ENCODE measurements at regions not wholly inside any gene's neighbourhood (a gene's known extent, or its start where the extent isn't known, plus 50 kb on each side); places are given as distances from the start of the nearest gene placed in this dataset.
"Not testable (repeated sequence)": the region's sequence is repeated elsewhere in the genome, so short reads cannot be mapped to it uniquely, and the experiment has no call there.

- no peak for TF ChIP-seq CTCF (IDR thresholded peaks at IDR 0.05; ENCODE audit: control insufficient read depth, extremely low read depth, insufficient read depth)
- H3K4me3 ChIP-seq (ENCODE audit: low read depth, low read length) = no peak overlapping the region
- DNase-seq (ENCODE audit: low read depth) = no peak
These were observed 701.4 kb downstream of the TMEM121 start for GRCh38 chr14:106227793-106228192.

DNA sequence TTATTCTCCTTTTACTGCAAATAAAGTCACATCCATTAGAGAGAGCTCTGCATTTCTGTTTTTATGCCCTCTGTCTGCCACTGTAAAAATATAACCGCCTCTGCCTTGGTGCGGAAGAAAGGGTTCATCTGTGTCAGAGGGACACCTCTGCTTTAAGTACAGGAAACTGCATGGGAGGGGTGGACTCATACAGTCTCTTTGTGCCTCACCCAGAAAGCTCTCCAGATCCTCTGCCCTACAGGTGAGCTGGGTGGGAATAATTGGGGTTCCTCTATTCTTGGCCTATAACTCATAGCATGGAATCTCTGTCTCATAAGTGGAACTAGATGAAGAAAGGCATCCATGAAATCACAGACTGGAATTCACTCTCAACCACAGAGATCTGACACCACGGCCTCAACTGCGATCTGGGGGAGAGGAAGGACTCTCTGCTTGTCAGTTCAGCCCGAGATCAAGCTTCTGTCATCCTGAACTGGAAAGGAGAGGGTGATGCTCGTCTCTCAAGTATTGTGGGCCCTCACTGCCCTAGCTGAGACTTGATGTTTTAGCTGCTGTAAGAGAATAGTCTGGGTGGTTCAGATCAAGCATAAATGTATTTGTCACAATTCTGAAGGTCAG lies 702.3 kb downstream of the TMEM121 start:
- no peak for DNase-seq (ENCODE audit: low read depth)
- H3K4me3 ChIP-seq (ENCODE audit: low read depth, low read length) = no peak overlapping the region
- no peak for TF ChIP-seq CTCF (IDR thresholded peaks at IDR 0.05; ENCODE audit: control insufficient read depth, extremely low read depth, insufficient read depth)

GRCh38 chr14:106230071-106230470 lies 703.7 kb downstream of the TMEM121 start:
- H3K4me3 ChIP-seq (ENCODE audit: low read depth, low read length) = no peak overlapping the region
- no peak for DNase-seq (ENCODE audit: low read depth)
- TF ChIP-seq CTCF (IDR thresholded peaks at IDR 0.05; ENCODE audit: control insufficient read depth, extremely low read depth, insufficient read depth) = no peak

DNA sequence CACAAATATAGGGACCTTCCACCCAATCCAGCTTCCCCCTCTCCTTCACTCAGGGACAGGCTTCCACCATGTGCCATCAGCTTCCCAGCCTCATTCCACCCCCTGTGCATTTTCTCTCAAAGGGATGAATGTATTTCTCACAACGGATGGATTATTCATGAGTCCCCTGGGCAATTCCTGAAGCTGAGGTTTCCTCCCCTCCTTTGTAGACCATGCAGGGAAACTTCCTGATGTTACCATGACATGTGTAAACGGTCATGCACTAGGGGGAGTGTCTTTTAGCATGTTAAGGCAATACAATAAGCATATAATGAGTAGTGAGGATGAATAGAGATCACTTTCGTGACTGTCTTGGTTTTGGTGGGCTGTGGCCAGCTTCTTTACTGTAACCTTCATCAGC lies 706.8 kb downstream of the TMEM121 start:
- H3K4me3 ChIP-seq (ENCODE audit: low read depth, low read length); DNase-seq (ENCODE audit: low read depth): not testable (repeated sequence)

DNA sequence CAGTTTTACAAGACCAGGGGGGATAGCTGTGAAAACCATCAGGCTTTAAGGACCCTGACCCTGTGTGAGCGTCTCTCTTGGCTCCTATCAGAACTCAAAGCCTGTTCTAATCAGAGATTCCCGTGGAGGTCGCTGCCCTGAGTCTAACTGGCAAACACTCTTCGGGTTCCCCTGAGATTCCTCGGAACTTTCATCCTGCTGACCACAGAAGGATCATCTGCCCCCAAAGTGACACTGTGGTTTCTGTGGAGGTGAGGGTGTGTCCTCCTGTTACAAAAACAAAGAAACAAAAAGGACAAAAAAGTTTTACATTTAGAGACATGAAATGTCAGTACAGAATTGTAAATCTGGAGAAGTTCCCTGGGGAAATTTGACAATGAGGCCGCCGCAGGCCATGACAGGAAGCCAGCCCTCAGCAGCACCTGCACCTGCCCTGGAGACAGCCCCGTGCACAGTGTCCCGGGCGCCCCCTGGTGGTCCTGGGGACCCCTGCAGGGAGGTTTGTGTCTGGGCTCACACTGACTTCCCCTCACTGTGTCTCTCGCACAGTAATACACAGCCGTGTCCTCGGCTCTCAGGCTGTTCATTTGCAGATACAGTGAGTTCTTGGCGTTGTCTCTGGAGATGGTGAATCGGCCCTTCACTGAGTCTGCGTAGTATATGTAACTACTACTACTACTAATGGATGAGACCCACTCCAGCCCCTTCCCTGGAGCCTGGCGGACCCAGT lies 708.3 kb downstream of the TMEM121 start:
- not testable (repeated sequence) for H3K4me3 ChIP-seq (ENCODE audit: low read depth, low read length); DNase-seq (ENCODE audit: low read depth)

- TF ChIP-seq CTCF (IDR thresholded peaks at IDR 0.05; ENCODE audit: control insufficient read depth, extremely low read depth, insufficient read depth) = no peak
- DNase-seq (ENCODE audit: low read depth) = no peak
- no peak overlapping the region for H3K4me3 ChIP-seq (ENCODE audit: low read depth, low read length)
These were observed 709.2 kb downstream of the TMEM121 start for GRCh38 chr14:106235356-106236159.

- no peak for TF ChIP-seq CTCF (IDR thresholded peaks at IDR 0.05; ENCODE audit: control insufficient read depth, extremely low read depth, insufficient read depth)
- H3K4me3 ChIP-seq (ENCODE audit: low read depth, low read length) = no peak overlapping the region
- DNase-seq (ENCODE audit: low read depth) = no peak
These were observed 722.2 kb downstream of the TMEM121 start for GRCh38 chr14:106248321-106249192.

DNA sequence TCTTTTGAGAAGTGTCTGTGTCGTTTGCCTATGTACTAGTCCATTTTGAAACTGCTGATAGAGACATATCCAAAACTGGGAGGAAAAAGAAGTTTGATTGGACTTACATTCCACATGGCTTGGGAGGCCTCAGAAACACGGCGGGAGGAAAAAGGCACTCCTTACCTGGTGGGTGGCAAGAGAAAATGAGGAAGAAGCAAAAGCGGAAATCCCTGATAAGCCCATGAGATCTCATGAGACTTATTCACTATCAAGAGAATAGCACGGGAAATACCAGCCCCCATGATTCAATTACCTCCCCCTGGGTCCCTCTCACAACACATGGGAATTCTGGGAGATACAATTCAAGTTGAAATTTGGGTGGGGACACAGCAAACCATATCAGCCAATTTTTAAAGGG lies 727.6 kb downstream of the TMEM121 start:
- DNase-seq (ENCODE audit: low read depth); H3K4me3 ChIP-seq (ENCODE audit: low read depth, low read length): not testable (repeated sequence)
